CD4-positive, alpha-beta T cell (primary cell): ENCODE measurements at regions not wholly inside any gene's neighbourhood (a gene's known extent, or its start where the extent isn't known, plus 50 kb on each side); places are given as distances from the start of the nearest gene placed in this dataset.

Experiments
- ATAC-seq: fragments of 200-7000 bp; cut with Tn5 transposase; one replicate; pipeline ENCODE4 v1.10.0; 2022; ENCODE audit warnings: mild to moderate bottlenecking; ENCODE audit not compliant: poor library complexity
- CTCF ChIA-PET: fragments of 350-600 bp; sonication (Branson Sonifier 250); formaldehyde crosslinking; loops from one replicate; lab custom pipeline; 2021; ENCODE audit warnings: antibody characterized with exemption, inconsistent platforms; lab: Charles Lee
- POLR2A ChIA-PET: fragments of 350-600 bp; sonication (Branson Sonifier 250); formaldehyde crosslinking; loops from one replicate; lab custom pipeline; 2021; ENCODE audit warnings: antibody characterized with exemption, inconsistent platforms; lab: Charles Lee
- DNase-seq, 14 experiments: peaks; one replicate each; pipeline ENCODE4 v3.0.0-alpha.2; 2013 to 2020; ENCODE audit warnings: mixed read lengths in 2 of 14
- H3K27ac ChIP-seq, 2 donors: one replicate each; pipeline versions ENCODE4 v1.5.1 to v1.7.0; 2013; ENCODE audit warnings: low read length in 2 of 2, low read depth in 1 of 2, mild to moderate bottlenecking in 1 of 2
- H3K27me3 ChIP-seq, 2 experiments: 1 replicate in 1 of 2; 2 replicates in 1 of 2; pipeline versions ENCODE4 v1.6.1 to v1.7.0; 2013; ENCODE audit warnings: low read length in 2 of 2, control low read depth in 1 of 2, mild to moderate bottlenecking in 1 of 2, moderate library complexity in 1 of 2; ENCODE audit not compliant: insufficient read depth in 2 of 2, control insufficient read depth in 1 of 2
- H3K36me3 ChIP-seq: one replicate; pipeline ENCODE4 v1.6.1; 2013; ENCODE audit warnings: low read length, control low read depth; ENCODE audit not compliant: insufficient read depth
- H3K4me1 ChIP-seq: one replicate; pipeline ENCODE4 v1.6.1; 2013; ENCODE audit warnings: low read length, control low read depth; ENCODE audit not compliant: insufficient read depth
- H3K4me3 ChIP-seq: one replicate; pipeline ENCODE4 v1.5.1; 2013; ENCODE audit warnings: mild to moderate bottlenecking, low read length, moderate library complexity
- H3K9me3 ChIP-seq, 2 experiments: 1 replicate in 1 of 2; 2 replicates in 1 of 2; pipeline versions ENCODE4 v1.6.1 to v1.7.0; 2013; ENCODE audit warnings: low read length in 2 of 2, mild to moderate bottlenecking in 2 of 2, control low read depth in 1 of 2, moderate library complexity in 1 of 2; ENCODE audit not compliant: control insufficient read depth in 1 of 2, insufficient read depth in 1 of 2
- H3K27ac Mint-ChIP-seq: one replicate; pipeline ENCODE4 v1.8.0; 2020; ENCODE audit warnings: mixed read lengths
- H3K27me3 Mint-ChIP-seq: one replicate; pipeline ENCODE4 v1.8.0; 2021; ENCODE audit warnings: mixed read lengths
- H3K36me3 Mint-ChIP-seq: one replicate; pipeline ENCODE4 v1.8.0; 2021; ENCODE audit warnings: low read depth, mixed read lengths
- H3K4me1 Mint-ChIP-seq: one replicate; pipeline ENCODE4 v1.8.0; 2021; ENCODE audit warnings: low read depth, mixed read lengths
- H3K4me3 Mint-ChIP-seq: one replicate; pipeline ENCODE4 v1.8.0; 2020; ENCODE audit warnings: mild to moderate bottlenecking, mixed read lengths
- H3K9me3 Mint-ChIP-seq: one replicate; pipeline ENCODE4 v1.8.0; 2020; ENCODE audit warnings: mixed read lengths
- CTCF ChIP-seq: fragments of 200-600 bp; IDR thresholded peaks from one replicate; pipeline ENCODE4 v1.8.0; 2022; ENCODE audit warnings: antibody characterized with exemption, mild to moderate bottlenecking
- intact Hi-C, 2 experiments: fragments of 100-400 bp; cut with DNase I in 1 of 2; cut with micrococcal nuclease in 1 of 2; formaldehyde crosslinking; loops; one replicate each; pipeline versions ENCODE4 v1.15.1 to v1.9.0; 2023 to 2025; cut with DNase I, micrococcal nuclease

DNA sequence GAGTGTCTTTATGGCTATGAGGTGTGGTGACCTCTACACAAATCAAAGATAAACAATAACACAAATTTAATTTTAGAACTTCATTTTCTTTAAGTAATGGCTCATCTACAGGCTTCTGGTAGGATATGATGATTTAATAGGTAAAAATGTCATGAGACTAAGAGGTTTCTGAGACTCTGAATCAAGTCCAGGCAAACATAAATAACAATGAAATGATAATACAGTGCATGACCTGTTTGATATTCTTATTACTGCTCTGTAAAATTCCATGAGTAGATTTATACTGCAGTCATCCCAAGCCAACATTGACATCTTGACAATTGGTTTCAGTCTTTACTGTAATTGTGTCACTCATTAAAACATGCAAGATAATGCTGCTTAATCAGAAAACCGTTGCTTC is 936.8 kb downstream of the MCTP2 start:
- no peak overlapping the region for H3K4me3 Mint-ChIP-seq
- intact Hi-C loops, result no loop called here

GRCh38 chr15:95168951-95169431 is 937.6 kb downstream of the MCTP2 start:
- Histone ChIP-seq H3K27me3 (no peaks in the 10 kb centered on the region), H3K4me3 (no peak overlapping the region), H3K27ac (no peak overlapping the region), H3K36me3 (no peaks in the 10 kb centered on the region), H3K4me1 (no peaks in the 10 kb centered on the region), H3K9me3 (peaks cover 0 to 13% of the 10 kb centered on the region in 2 experiments)
- no peaks in the 10 kb centered on the region for H3K9me3 Mint-ChIP-seq
- peaks cover 18% of the 10 kb centered on the region for H3K27me3 Mint-ChIP-seq
- ATAC-seq, result no peak
- ChIA-PET CTCF (interaction anchor here (0.7 kb wide), 1 partner anchor 28 kb away, joined by 3 read pairs; no protein-coding TSS in a partner anchor), POLR2A (no interaction called here)
- H3K4me1 Mint-ChIP-seq, result no peaks in the 10 kb centered on the region
- H3K4me3 Mint-ChIP-seq, result no peak overlapping the region
- no peaks in the 10 kb centered on the region for H3K36me3 Mint-ChIP-seq
- TF ChIP-seq CTCF, result no peak
- DNase-seq, result no peak
- intact Hi-C loops, result no loop called here
- no peak overlapping the region for H3K27ac Mint-ChIP-seq

More for the DNA sequence above, 936.8 kb downstream of the MCTP2 start:
- Mint-ChIP-seq H3K27me3 (peaks cover 18% of the 10 kb centered on the region), H3K4me1 (no peaks in the 10 kb centered on the region), H3K36me3 (no peaks in the 10 kb centered on the region), H3K27ac (no peak overlapping the region), H3K9me3 (peaks cover 4% of the 10 kb centered on the region)
- Histone ChIP-seq H3K27ac (no peak overlapping the region), H3K27me3 (no peaks in the 10 kb centered on the region), H3K4me1 (no peaks in the 10 kb centered on the region), H3K36me3 (no peaks in the 10 kb centered on the region), H3K4me3 (no peak overlapping the region), H3K9me3 (peaks cover 0 to 13% of the 10 kb centered on the region in 2 experiments)
- ChIA-PET CTCF (interaction anchor here (0.7 kb wide), 1 partner anchor 29 kb away, joined by 3 read pairs; no protein-coding TSS in a partner anchor), POLR2A (no interaction called here)
- no peak for DNase-seq
- ATAC-seq, result no peak
- no peak for TF ChIP-seq CTCF

- no peak overlapping the region for H3K4me3 ChIP-seq
- no peaks in the 10 kb centered on the region for H3K27me3 ChIP-seq
- intact Hi-C loops, result no loop called here
- H3K9me3 ChIP-seq, result peaks cover 0 to 17% of the 10 kb centered on the region in 2 experiments
- H3K36me3 Mint-ChIP-seq, result no peaks in the 10 kb centered on the region
- no peaks in the 10 kb centered on the region for H3K9me3 Mint-ChIP-seq
- CTCF ChIA-PET, result no interaction called here
- ATAC-seq (no peak), DNase-seq (no peak)
- no peaks in the 10 kb centered on the region for H3K4me1 ChIP-seq
- peaks cover 18% of the 10 kb centered on the region for H3K27me3 Mint-ChIP-seq
- no peak overlapping the region for H3K27ac ChIP-seq
- TF ChIP-seq CTCF, result no peak
- H3K4me3 Mint-ChIP-seq, result no peak overlapping the region
- no peak overlapping the region for H3K27ac Mint-ChIP-seq
- POLR2A ChIA-PET, result no interaction called here
- no peaks in the 10 kb centered on the region for H3K4me1 Mint-ChIP-seq
- H3K36me3 ChIP-seq, result no peaks in the 10 kb centered on the region
These were observed 938.4 kb downstream of the MCTP2 start for GRCh38 chr15:95169541-95170459.
